HG02642 (cell line): ENCODE measurements at regions not wholly inside any gene's neighbourhood (a gene's known extent, or its start where the extent isn't known, plus 50 kb on each side); places are given as distances from the start of the nearest gene placed in this dataset.

Experiments
- ATAC-seq: cut with Tn5 transposase; IDR thresholded peaks from one replicate; pipeline ENCODE4 v1.9.1; 2021; ENCODE audit warnings: mild to moderate bottlenecking; ENCODE audit not compliant: unreplicated experiment, poor library complexity

DNA sequence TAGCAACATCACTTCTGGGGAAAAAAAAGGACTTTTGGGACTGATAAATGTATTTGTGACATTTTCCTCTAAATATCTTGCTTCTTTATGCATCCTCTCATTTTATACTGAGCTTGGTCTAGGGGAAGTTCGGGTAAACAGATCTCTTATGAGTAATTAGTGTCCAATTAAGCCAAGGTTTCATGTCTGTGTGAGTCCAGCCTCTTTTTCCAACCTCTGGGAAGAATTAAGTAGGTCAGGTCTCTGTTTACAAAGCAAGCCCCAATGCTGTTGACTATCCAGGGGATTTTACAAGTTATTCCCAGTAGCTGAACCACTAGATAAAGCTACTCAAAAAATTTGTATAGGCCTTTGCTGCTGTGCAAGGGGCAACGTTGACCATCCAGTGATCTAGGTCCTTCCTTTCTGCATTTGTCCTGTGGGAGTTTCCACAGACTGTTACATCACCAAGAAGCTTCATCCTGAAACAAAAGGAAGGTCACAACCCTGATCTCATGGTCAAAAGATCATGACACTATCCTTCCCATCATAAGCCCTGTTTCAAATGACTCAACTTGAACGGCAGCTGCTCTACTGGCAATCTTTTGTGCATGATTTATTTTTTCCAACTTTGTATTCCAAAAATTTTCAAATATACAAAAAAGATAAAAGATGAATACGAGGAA is 74.3 kb downstream of the ETS2 start:
- no peak for ATAC-seq

- no peak for ATAC-seq
Observed at GRCh38 chr21:38878379-38879179, 72.8 kb downstream of the ETS2 start.

DNA sequence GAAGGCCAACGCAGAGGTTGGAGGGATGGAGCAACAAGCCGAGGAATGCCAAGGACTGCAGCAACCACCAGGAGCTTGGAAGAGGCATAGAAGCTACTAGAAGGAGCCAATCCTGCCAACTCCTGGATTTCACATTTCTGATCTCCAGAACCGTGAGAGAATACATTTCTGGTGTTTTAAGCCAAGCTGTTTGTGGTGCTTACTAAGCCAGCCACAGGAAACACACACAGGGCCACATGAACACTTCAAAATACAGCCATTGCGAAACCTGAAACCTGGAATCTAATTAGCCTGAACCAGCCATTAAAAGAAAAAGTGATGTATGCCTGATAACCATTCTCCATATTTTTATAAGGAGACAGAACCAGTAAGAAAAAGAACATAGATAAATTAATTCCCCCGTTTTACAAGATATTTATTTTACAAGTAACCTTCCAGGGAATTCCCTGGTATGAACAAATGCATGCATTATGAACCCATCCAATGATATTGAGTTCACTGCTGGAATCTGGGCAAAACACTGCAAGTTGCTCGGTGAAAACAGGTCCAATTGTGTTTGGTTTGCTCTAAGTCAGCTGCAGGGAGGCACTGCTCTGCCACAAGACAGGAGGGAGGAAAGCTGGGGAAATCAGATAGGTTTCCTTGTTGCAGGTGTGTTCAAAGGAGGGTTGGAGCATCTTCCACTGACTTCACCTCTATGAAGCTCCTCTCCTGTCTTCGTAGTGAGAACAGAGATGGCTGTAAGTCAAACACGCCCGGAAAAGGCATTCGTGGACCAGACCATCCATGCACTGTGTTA is 70.2 kb downstream of the ETS2 start:
- ATAC-seq = no peak
